Gastrocnemius medialis (tissue), 4 donors: ENCODE measurements at regions not wholly inside any gene's neighbourhood (a gene's known extent, or its start where the extent isn't known, plus 50 kb on each side); places are given as distances from the start of the nearest gene placed in this dataset.

ENCODE experiments used
- ATAC-seq, 2 donors: fragments of 150-250 bp; one replicate each; pipeline ENCODE4 v1.9.1; 2016
- DNase-seq, 2 donors: peaks; one replicate each; pipeline ENCODE4 v3.0.0-alpha.2; 2019
- H3K27ac ChIP-seq, 4 donors: fragments of 200-600 bp; sonication (generic); 1 replicate in 1 of 4; 2 replicates in 3 of 4; pipeline ENCODE4 v1.5.1; 2016 to 2018; ENCODE audit warnings: mild to moderate bottlenecking in 2 of 4, moderate library complexity in 1 of 4
- H3K27me3 ChIP-seq, 3 donors: fragments of 200-600 bp; sonication (generic) in 2 of 3; 1 replicate in 1 of 3; 2 replicates in 2 of 3; pipeline versions ENCODE4 v1.5.1 to v1.6.0; 2016 to 2019; ENCODE audit warnings: mild to moderate bottlenecking in 1 of 3, moderate library complexity in 1 of 3
- H3K36me3 ChIP-seq, 2 donors: fragments of 200-600 bp; sonication (generic) in 1 of 2; one replicate each; pipeline ENCODE4 v1.5.1; 2017 to 2018
- H3K4me1 ChIP-seq, 2 donors: fragments of 200-600 bp; sonication (generic) in 1 of 2; one replicate each; pipeline ENCODE4 v1.5.1; 2016 to 2017; ENCODE audit warnings: mild to moderate bottlenecking in 2 of 2
- H3K4me3 ChIP-seq, 4 donors: fragments of 200-600 bp; sonication (generic) in 3 of 4; 1 replicate in 1 of 4; 2 replicates in 3 of 4; pipeline ENCODE4 v1.5.1; 2016 to 2019; ENCODE audit warnings: mild to moderate bottlenecking in 2 of 4
- H3K9me3 ChIP-seq, 3 donors: fragments of 200-600 bp; sonication (generic) in 2 of 3; 1 replicate in 1 of 3; 2 replicates in 2 of 3; pipeline ENCODE4 v1.5.1; 2016 to 2019
- POLR2A ChIP-seq, 2 donors: fragments of 450-650 bp; IDR thresholded peaks; one replicate each; pipeline ENCODE4 v1.6.1; 2017; ENCODE audit warnings: antibody characterized with exemption in 2 of 2, mild to moderate bottlenecking in 2 of 2, moderate library complexity in 2 of 2
- in situ Hi-C, 4 donors: fragments of 200-750 bp; cut with MboI; loops; one replicate each; pipeline versions ENCODE4 v1.15.0 to v1.8.0; 2017; ENCODE audit warnings: low sequenced_read_pairs in 4 of 4
- intact Hi-C: fragments of 100-400 bp; cut with DNase I; formaldehyde crosslinking; loops from one replicate; pipeline ENCODE4 v1.15.1; 2023; ENCODE audit warnings: low total_unique reads
- TF ChIP-seq, protein P1 (sequence below), 5 experiments: fragments of 450-650 bp in 3 of 5; fragments of 200-600 bp in 2 of 5; sonication (generic) in 2 of 5; IDR thresholded peaks in 4 of 5; conservative IDR thresholded peaks in 1 of 5; 1 replicate in 4 of 5; 2 replicates in 1 of 5; pipeline ENCODE4 v1.5.1; 2016 to 2019; ENCODE audit warnings: antibody characterized with exemption in 5 of 5, mild to moderate bottlenecking in 3 of 5, moderate library complexity in 3 of 5

DNA sequence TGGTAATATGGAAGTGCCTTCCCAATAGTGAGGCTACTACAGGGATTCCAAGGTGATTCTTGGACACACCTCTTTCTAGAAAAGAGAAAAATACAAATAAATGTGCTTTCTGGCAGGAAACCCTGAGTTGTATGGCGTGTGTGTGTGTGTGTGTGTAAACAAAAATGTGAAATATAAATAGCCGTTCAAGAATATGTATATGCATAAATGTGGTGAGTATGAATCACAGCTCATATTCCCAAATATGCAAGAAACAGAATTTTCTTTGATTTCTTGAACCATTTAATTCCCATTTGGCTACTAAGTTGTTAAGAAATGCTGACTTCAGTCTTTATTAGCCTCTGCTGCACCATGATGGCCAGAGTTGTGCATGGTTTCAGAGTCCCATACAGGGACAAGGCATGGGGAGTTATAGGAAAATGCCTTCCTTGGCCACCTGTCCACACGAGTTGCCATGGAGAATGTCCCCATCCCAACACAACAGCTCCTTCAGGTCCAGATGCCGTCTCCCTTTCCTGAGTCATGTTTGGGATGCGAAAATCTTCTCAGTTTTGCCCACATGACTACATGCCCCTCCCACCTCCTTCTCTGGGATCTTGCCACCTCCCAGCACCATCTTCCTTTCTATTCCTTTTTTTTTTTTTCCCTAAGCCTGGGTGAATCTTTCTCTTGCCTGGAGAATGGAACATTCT is 312.4 kb upstream of the ECI2 start:
- DNase-seq (no peak), ATAC-seq (no peak)
- Histone ChIP-seq H3K36me3 (no peaks in the 10 kb centered on the region), H3K9me3 (no peaks in the 10 kb centered on the region), H3K4me3 (no peak overlapping the region), H3K27me3 (no peaks in the 10 kb centered on the region), H3K4me1 (peaks cover 6 to 7% of the 10 kb centered on the region in 2 donors), H3K27ac (peak overlapping the region in 3 of 4 donors; percentile 2 to 45 (median 43))
- intact Hi-C loops (no loop called here), in situ Hi-C loops (no loop called here)
- TF ChIP-seq, protein P1, sequence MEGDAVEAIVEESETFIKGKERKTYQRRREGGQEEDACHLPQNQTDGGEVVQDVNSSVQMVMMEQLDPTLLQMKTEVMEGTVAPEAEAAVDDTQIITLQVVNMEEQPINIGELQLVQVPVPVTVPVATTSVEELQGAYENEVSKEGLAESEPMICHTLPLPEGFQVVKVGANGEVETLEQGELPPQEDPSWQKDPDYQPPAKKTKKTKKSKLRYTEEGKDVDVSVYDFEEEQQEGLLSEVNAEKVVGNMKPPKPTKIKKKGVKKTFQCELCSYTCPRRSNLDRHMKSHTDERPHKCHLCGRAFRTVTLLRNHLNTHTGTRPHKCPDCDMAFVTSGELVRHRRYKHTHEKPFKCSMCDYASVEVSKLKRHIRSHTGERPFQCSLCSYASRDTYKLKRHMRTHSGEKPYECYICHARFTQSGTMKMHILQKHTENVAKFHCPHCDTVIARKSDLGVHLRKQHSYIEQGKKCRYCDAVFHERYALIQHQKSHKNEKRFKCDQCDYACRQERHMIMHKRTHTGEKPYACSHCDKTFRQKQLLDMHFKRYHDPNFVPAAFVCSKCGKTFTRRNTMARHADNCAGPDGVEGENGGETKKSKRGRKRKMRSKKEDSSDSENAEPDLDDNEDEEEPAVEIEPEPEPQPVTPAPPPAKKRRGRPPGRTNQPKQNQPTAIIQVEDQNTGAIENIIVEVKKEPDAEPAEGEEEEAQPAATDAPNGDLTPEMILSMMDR (IDR thresholded peaks at IDR 0.05 in 4 of 5, conservative IDR thresholded peaks at IDR 0.05 in 1 of 5): no peak
- no peak for TF ChIP-seq POLR2A (IDR thresholded peaks at IDR 0.05)

DNA sequence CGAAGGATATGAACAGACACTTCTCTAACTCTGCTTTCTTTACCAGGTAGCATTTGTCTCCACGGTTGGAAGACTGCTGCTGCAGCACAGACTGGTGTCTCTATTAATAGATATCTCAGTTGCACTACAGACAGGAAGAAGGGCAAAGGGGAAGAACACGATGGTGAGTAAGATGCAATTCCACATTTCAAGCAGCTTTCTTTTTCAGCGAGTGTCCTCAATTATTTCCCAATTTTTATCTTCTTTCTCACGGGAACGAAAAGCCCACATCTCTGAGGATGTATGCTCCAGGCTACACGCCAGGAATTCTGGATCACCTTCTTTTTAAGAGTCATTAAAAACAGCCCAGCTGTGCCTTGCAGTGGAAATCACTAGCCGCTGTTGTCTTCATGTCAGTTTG is 311.6 kb upstream of the ECI2 start:
- intact Hi-C loops (no loop called here), in situ Hi-C loops (no loop called here)
- TF ChIP-seq, protein P1 (IDR thresholded peaks at IDR 0.05 in 4 of 5, conservative IDR thresholded peaks at IDR 0.05 in 1 of 5): no peak
- TF ChIP-seq POLR2A (IDR thresholded peaks at IDR 0.05): no peak
- Histone ChIP-seq H3K27ac (peak overlapping the region; percentile 2 to 45 (median 30)), H3K4me3 (no peak overlapping the region), H3K9me3 (no peaks in the 10 kb centered on the region), H3K4me1 (peaks cover 6 to 7% of the 10 kb centered on the region in 2 donors), H3K27me3 (no peaks in the 10 kb centered on the region), H3K36me3 (no peaks in the 10 kb centered on the region)
- ATAC-seq (peak; percentile 91 to 95), DNase-seq (no peak)

DNA sequence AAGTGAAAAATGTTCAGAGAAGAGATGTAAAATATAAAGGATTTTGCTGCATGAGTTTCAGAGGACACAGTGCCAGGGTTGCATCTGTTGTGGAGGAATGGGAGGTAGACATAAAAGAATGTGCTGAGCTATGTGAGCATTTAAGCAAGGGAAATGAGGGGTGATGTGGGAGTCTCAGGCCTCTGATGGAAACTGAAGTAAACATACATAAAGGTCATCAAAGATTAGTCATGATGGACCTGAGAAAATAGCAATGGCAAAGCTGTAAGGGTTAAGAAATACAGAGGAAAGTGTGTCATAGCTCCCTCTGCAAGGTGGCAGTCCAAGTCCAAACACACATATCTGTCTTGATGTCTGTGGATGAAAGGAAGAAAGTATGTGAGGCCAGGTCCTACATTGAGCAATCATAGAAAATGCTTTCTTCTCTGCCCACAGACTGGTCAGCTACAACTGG is 306.6 kb upstream of the ECI2 start:
- no peaks in the 10 kb centered on the region for H3K36me3 ChIP-seq
- no peaks in the 10 kb centered on the region for H3K9me3 ChIP-seq
- ATAC-seq (no peak), DNase-seq (no peak)
- no peak overlapping the region for H3K4me3 ChIP-seq
- intact Hi-C loops: no loop called here
- peaks cover under 1 to 2% of the 10 kb centered on the region in 2 donors for H3K4me1 ChIP-seq
- no peak overlapping the region for H3K27ac ChIP-seq
- in situ Hi-C loops: no loop called here
- no peak for TF ChIP-seq POLR2A (IDR thresholded peaks at IDR 0.05)
- TF ChIP-seq, protein P1 (IDR thresholded peaks at IDR 0.05 in 4 of 5, conservative IDR thresholded peaks at IDR 0.05 in 1 of 5): no peak
- no peaks in the 10 kb centered on the region for H3K27me3 ChIP-seq

DNA sequence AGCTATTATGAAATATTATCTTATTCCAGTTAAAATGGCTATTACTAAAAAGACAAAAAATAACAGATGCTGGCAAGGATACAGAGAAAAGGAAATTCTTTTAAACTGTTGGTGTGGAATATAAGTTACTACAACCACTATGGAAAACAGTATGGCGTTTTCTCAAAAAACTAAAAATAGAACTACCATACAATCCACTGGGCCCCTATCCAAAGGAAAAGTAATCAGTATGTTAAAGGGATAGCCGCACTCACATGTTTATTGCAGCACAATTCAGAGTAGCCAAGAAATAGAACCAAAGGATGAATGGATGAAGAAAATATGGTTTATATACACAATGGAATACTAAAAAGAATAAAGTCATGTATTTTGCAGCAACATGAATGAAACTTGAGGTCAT is 303.8 kb upstream of the ECI2 start:
- ATAC-seq (no peak), DNase-seq (no peak)
- in situ Hi-C loops (no loop called here), intact Hi-C loops (no loop called here)
- no peaks in the 10 kb centered on the region for H3K9me3 ChIP-seq
- TF ChIP-seq, protein P1 (IDR thresholded peaks at IDR 0.05 in 4 of 5, conservative IDR thresholded peaks at IDR 0.05 in 1 of 5): no peak
- TF ChIP-seq POLR2A (IDR thresholded peaks at IDR 0.05): no peak
- H3K4me1 ChIP-seq: no peaks in the 10 kb centered on the region
- H3K4me3 ChIP-seq: no peak overlapping the region
- H3K36me3 ChIP-seq: no peaks in the 10 kb centered on the region
- no peaks in the 10 kb centered on the region for H3K27me3 ChIP-seq
- H3K27ac ChIP-seq: no peak overlapping the region

DNA sequence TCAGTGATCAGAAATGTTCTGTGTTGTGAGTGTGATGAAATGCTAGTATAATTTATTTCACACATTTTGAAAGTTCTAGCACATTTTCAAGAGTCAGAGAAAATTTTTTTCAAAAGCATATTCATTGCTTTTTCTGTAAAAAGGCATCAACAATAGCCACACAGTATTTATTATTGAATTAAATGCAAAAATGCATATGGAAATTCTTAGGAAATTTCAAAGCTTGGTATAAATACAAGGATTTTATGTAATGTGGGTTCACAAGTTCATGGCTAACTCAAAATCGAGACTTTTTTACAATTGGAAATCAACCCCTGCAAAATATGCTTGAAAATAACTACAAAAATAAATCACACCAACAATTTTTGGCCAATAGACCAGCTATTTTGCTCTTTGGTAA is 302.0 kb upstream of the ECI2 start:
- H3K4me3 ChIP-seq: no peak overlapping the region
- in situ Hi-C loops (no loop called here), intact Hi-C loops (no loop called here)
- DNase-seq (no peak), ATAC-seq (no peak)
- H3K27ac ChIP-seq: no peak overlapping the region
- no peak for TF ChIP-seq POLR2A (IDR thresholded peaks at IDR 0.05)
- TF ChIP-seq, protein P1 (IDR thresholded peaks at IDR 0.05 in 4 of 5, conservative IDR thresholded peaks at IDR 0.05 in 1 of 5): no peak
- H3K36me3 ChIP-seq: no peaks in the 10 kb centered on the region
- H3K9me3 ChIP-seq: no peaks in the 10 kb centered on the region
- no peaks in the 10 kb centered on the region for H3K27me3 ChIP-seq
- no peaks in the 10 kb centered on the region for H3K4me1 ChIP-seq
